NCI-H774 (cell line): ENCODE measurements at regions not wholly inside any gene's neighbourhood (a gene's known extent, or its start where the extent isn't known, plus 50 kb on each side); places are given as distances from the start of the nearest gene placed in this dataset.
"Not testable (repeated sequence)": the region's sequence is repeated elsewhere in the genome, so short reads cannot be mapped to it uniquely, and the experiment has no call there.

Experiments
- DNase-seq: peaks from one replicate; lab custom pipeline; 2025; lab: John Stamatoyannopoulos, UW

DNA sequence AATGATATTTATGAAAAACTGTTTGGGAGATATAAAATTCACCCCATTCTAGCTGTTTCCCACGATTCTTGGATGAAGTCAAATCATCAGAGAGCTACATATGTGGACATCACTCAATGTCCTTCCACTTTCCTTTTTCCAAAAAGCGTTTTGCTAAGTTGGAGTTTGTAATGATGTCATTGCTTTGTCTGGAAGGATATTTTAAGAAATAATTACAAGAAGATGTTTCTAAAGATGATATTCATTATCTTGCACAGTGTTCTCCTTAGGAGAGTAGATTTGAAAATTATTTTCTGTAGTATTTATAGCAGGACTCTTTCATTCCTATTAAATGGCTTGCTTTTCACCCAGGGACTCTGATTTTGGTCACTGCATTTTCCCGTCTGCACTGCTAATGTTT is 851.2 kb downstream of the EFNB2 start:
- DNase-seq = no peak

- no peak for DNase-seq
These were observed 855.6 kb downstream of the EFNB2 start for GRCh38 chr13:105679838-105680237.

GRCh38 chr13:105678072-105678471 is 857.4 kb downstream of the EFNB2 start:
- DNase-seq = no peak

- DNase-seq = no peak
These were observed 862.6 kb downstream of the EFNB2 start for GRCh38 chr13:105672881-105673280.

DNA sequence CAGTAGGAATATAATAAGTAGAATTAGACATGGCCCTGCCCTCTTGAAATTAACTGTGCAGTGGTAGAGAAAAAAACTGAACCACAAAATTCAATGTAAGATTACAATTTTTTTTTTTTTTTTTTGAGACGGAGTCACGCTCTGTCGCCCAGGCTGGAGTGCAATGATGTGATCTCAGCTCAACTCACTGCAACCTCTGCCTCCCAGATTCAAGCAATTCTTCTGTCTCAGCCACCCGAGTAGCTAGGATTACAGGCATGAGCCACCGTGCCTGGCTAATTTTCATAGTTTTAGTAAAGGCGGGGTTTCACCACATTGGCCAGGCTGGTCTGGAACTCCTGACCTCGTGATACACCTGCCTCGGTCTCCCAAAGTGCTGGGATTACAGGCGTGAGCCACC is 864.3 kb downstream of the EFNB2 start:
- DNase-seq = not testable (repeated sequence)

DNA sequence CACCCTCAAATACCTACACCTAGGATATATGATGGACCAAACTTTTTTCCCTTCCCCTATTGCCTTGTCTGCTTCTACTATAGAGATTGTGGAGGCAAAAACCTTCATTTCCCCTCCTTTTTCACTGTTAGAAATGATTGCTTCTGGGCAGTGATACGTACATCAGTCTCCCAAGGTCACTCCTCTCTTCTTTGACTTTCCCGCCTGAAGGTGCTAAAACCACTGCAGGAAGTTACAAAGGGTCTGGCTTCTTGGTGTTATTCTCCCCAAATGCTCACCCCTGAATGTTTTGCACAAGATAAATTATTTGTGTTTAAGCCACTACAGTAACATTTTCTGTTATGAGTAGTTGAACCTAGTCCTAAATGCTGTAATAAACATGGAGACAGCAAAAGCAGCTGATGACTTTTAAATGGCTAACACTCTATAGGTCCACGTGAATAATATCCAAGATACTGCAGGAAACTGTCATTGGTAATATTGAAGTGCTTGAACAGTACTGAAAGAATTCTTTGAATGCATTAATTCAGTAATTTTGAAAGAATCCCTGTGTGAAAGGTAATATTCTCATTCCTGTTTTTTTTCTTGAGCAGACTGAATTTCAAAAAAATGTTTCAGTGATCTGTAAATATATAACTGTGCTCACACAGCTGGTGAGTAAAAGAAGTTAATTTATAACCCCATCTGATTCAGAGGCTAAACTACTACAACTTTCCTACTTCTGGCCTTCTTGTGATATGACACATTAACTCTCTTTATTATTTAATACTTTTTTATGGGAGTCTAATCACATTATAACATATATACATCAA is 865.1 kb downstream of the EFNB2 start:
- no peak for DNase-seq

DNA sequence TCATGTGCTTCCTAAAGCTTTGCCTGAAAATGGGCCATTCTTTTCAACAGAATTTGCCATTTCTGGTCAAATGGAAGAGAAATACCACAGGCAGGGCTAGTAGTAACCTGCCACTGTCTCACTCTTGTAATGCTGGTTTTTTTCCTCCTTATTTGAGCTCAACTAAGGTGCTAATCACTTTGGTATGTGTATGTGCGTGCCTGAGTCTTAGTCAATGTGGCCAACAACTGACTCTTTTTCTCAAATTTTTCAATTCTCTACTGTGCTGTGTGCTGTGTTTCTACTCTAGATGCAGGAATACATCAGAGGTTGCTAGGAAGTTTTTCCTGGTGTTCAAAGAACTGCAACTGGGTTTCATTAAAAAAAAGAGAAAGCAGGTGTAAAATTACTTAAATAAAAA is 870.2 kb downstream of the EFNB2 start:
- no peak for DNase-seq

DNA sequence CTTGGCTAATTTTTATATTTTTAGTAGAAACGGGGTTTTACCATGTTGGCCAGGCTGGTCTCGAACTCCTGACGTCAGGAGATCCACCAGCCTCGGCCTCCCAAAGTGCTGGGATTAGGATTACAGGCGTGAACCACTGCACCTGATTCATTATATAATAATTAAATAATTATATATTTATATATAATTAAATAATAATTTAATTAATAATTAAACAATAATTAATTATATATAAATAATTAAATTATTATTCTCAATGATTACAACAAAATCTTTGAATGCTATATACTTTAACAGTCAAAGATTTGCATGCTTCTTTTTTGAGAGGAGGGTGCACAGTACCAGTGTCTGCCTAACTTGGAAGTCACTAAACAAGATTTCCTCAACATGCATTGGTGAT is 872.3 kb downstream of the EFNB2 start:
- no peak for DNase-seq

DNA sequence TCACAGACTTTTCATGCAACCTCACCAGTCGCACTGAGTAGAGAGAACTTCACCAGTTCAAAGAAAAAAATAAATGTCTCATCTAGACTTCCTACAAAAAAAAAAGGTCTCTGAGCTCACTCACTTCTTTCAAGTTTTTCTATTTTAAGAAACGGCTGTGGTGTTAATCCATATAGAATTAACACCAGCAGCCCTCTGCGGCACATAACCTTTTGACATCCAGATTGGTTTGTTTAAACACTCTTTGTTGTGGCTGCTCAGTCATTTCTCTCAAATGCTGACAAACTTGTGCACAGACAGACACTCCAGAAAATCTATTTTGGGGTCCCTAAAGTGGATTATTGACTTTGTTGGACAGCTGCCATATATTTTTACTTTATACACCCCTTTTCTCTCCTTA is 874.9 kb downstream of the EFNB2 start:
- no peak for DNase-seq

- no peak for DNase-seq
These were observed 877.0 kb downstream of the EFNB2 start for GRCh38 chr13:105658431-105658830.

DNA sequence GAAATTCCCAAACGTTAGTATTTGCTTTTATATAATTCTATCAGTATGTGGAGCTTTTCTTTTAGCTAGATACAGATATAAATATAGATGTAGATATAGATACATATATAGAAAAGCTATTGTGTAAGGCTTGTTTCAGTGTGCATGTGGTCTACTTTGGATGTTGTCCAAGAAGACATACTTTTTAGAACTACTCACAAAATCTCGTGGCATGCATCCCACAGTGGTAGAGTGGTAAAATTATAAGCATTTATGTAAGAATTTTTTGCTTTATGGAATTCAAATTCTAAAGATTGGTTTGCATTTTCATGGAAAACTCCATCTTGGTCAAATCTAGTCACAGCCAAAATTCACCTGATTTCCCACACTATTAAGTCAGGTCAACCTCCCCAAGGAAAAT is 880.4 kb downstream of the EFNB2 start:
- no peak for DNase-seq

- no peak for DNase-seq
These were observed 891.5 kb downstream of the EFNB2 start for GRCh38 chr13:105643966-105644365.

GRCh38 chr13:105642511-105642958 is 892.9 kb downstream of the EFNB2 start:
- no peak for DNase-seq

- no peak for DNase-seq
These were observed 894.3 kb downstream of the EFNB2 start for GRCh38 chr13:105641121-105641520.

DNA sequence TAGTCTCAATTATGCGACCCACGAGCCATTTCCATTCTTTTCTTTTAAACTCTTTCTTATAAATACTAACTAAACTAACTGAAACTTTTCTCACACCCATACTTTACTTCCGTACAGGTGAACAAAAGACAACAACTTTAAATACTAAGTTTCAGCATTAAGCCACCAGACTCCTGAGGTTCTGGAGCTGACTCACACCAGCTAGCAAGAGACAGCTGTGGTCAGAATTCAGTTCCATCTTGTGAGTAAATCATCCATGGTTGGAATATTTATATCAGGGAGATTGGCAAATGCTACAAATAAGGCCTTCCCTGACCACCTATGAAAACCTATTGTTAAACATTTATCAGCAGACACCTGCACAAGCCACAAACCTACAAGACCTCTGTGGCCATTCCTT is 897.0 kb downstream of the EFNB2 start:
- no peak for DNase-seq

DNA sequence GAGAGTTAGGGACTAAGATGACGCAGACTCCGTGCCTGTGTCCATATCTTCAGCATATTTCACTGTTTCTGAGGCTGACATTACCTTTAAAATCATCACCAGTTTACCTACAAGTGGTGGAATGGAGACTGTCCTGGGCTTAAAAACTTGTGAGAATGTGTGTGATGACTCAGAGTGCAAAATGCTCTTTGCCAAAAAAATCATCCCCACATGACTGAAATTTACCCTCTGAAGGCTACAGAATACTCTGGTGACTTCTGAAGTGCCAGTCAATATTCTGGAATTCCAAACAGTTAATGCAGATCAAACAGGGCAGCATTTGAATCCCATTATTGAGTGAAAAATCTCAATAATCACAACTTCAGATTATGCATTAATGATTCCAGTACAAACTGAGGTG is 901.4 kb downstream of the EFNB2 start:
- no peak for DNase-seq

DNA sequence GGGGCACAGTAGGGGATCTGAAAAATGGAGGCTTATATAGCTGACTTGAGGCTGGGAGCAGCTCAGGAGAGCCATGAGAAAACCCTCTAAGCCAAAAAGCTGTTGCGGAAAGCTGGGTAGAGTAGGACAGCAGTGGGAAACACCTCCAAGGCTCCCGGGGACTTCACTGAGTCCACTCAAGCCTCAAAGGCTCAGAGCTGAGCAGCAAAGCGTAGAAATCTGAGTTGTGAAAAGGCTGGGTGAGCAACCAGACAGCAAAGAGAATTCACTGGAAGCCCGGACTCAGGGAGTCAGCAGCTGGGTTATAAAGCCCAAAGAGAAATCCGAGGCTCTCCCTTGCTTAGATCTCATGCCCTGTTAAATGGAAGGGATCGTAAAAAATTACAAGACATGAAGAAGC is 905.0 kb downstream of the EFNB2 start:
- no peak for DNase-seq

DNA sequence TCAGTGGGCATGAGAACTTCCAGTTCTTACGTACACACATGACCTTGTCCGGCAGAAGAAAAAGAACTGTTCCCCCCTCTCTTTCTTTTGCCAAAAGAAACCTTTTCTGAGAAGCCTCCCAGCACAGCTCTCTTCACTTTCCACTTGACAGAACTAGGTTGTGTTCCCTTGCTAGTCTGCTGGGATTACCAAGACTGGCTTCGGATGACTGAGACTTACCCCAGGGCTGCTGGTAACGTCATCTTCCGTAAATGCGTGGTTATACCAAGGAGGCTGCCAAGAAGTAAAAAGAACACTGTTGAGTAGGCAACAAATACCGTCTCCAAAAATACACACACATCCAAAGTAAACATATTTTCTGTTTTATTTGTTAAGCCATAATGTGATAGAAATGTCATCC is 908.2 kb downstream of the EFNB2 start:
- no peak for DNase-seq

DNA sequence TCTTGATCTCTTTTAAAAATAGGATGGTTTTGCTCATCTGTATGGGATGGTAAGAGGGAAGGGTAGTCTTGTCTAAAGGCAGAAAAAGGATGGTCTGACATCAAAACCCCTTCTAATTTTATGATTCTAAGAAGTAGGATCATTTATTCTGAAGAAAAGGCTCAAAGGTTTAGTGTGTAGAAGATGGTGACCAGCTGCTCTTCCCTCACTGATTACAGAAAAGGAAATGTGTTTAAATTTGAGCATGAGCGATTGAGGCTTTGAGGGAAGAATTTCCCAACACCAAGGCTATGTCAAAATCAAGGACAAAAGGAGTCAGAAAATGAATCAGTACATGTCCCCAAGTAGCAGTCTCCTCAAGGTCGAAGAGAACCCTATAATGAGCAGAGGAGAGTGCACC is 909.8 kb downstream of the EFNB2 start:
- no peak for DNase-seq

DNA sequence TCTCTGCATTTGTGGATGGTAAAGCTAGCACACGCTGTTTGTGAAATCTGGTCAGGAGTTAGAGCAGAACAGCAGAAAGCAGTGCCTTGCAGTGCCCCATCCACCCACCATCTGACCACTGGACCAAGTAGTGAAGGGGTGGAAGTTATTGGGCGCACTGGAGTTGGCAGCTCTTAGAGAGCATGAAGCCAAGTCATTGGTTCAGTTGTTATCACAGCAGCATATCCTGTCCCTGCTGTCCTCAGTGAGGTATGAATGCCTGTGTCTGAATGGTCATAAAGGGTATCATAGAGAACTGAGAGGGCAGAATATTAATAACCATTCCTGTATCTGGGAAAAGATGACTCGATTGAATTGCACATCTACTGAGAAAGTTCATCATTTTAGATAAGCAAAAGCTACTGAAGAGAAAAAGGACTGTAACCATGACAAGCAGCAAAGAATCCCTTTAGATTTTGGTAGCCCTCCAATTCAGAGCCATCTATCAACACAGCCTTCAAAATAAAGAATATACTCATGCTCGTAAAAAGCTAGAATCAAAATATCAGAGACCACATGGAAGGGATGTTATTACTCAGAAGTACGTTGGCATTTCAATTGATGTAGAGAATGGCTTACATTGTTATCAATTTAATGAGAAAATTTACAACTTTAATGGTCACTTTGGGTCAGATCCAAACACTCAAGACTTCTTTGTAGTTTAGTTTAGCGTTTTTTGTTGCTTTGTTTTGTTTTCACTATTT is 919.0 kb downstream of the EFNB2 start:
- no peak for DNase-seq

DNA sequence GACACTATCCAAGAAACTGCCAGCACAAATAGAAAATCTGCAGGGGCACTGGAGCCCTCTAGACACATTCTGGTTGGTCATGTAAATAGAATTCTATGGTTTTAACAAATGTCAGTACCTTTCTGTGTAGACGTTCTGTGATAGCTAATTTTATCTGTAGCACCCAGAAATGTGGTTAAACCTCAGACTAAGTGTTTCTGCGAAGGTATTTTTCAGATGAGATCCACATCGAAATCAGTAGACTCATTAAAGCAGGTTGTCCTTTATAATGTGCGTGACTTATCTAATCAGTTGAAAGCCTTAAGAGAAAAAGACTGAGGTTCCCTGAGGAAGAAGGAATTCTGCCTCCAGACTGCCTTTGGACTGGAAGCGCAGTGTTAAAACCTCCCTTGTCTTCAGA is 922.9 kb downstream of the EFNB2 start:
- no peak for DNase-seq

DNA sequence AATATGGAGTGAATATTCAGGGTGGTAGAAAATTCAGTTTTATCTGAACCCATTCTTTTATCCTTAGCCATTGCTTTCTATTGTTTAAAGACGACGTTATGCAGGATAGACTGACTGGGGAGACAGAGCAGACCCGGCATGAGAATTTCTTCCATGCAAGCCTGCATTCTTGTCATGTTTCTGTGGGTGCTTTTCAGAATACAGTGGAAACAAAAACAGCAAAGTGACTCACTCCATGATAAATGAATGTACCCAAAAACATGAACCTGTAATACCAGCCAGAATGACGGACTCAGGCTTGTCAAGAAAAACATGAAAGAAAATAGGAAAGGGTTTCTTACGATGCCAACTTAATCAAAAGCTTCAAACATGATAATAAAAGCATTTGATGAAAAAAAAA is 924.0 kb downstream of the EFNB2 start:
- no peak for DNase-seq

DNA sequence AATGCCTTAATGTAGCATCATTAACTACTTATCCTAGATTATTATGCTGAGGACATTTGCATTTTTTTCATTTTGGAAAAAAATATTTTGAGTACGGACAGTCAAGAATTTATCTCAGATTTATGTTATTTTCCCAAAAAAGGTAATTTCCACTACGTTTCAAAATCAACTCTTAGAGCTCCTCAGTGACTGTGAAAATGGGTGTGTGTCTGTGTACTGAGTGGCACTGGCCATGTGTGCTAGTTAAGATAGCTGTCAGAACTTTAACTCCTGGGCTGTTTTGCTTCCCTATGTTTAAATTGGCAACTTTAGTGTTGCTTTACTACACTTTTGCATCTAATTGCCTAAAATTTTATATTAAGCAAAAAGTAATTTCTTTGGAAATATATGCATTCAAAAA is 927.4 kb downstream of the EFNB2 start:
- DNase-seq = no peak

GRCh38 chr13:105607426-105607825 is 928.0 kb downstream of the EFNB2 start:
- DNase-seq = no peak
